ENCODE measurements at regions not wholly inside any gene's neighbourhood (a gene's known extent, or its start where the extent isn't known, plus 50 kb on each side); places are given as distances from the start of the nearest gene placed in this dataset.

DNA sequence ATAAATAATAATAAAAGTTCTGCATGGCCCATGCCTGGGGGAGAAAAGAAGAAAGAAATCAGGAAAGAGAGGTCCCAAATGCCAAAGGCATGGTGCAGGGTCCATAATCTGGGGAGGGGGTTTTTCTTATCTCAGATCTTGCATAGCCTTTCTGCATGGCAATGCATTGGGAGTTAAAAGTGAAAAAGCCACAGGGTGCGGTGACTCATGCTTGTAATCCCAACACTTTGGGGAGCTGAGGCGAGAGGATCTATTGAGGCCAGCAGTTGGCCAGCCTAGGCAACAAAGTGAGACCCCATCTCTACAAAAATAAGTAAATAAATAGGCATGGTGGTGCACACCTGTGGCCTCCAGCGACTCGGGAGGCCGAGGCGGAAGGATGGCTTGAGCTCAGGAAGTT, 76.8 kb upstream of the GATA2 start:
- no peak for DNase-seq

GRCh38 chr3:128568602-128569490, 75.8 kb upstream of the GATA2 start:
- DNase-seq = no peak

DNA sequence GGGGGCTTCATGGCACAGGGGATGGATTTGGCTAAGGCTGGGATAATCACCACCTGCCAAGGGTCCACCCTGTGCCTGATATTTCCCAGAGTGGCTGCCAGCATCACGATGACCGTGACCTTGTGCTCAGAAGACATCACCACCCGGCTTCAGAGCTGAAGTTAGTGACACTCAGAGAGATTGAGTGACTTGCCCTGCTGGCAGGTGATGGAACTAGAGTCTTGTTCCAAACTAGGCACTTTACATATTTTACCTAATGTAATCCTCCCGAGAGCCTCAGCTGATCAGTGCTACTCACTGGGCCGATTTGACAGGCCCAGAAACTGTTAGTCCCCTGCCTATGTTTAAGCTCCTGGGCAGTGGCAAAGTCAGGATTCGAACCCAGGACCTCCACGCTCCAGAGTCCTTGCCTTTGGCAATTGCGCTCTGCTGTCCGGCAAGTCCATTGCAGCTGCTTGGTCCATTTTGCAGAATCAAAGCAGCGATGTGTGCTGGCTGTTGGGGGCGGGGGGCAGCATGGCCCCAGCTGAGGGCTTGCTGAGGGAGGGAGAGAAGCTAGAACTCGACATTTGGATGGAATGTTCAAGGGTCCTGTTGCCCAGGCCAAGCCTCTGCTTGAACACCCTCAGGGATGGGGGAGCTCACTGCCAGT, 74.8 kb upstream of the GATA2 start:
- no peak for DNase-seq

- DNase-seq = no peak
Observed at GRCh38 chr3:128567141-128567540, 74.1 kb upstream of the GATA2 start.

DNA sequence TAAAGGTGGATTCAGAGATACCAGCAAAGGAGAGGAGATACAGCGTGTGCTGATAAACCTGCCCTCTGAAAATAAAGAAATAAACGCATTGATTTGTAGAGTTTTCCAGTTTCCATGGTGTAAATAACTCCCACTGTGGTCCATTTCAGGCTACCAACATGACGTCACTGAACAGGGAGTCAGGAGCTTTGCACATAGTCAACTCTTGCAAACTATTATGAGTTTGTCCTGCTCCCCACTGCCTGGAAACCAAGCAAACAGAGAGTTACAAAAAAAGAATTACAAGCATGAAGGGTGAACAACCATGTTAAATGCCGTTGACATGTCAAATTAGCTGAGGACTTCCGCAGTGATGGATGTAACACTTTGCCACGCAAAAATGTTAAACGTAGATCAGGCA, 70.4 kb upstream of the GATA2 start:
- no peak for DNase-seq

DNA sequence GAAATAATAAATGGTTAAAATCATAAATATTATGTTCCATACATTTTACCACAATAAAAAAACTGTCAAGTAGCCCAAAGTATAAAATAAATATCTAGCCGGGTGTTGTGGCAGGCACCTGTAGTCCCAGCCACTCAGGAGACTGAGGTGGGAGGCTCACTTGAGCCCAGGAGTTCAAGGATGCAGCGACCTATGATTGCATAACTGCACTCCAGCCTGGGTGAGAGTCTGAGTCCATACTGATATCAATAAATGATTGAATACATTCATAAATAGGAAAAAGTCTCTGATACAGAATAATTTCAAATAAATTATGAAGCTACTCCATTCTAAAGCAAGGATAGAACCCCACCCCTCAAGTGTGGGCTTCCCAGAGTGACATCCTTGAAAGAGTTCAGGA, 68.5 kb upstream of the GATA2 start:
- DNase-seq = no peak

DNA sequence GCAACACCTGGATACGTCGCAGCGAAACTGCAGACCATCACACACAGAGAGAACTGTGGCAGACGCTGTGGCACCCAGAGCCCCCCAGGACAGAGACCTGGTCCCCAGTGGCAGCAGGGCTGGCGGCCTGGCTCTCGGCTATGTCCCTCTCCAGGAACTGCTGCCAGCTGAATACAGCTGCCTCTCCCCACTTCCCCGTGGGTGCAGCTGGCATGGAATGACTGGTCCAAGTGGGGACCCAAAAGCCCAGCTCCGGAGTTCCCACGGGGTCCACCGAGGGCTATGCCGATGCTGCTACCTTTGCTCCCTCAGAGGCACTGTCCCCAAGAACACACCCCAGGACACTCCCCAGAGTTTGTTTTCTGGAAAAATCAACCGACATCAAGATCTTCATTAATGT, 67.8 kb upstream of the GATA2 start:
- DNase-seq = no peak

- peak; percentile 46 for DNase-seq
Observed at GRCh38 chr3:128559486-128560225, 66.7 kb upstream of the GATA2 start.

DNA sequence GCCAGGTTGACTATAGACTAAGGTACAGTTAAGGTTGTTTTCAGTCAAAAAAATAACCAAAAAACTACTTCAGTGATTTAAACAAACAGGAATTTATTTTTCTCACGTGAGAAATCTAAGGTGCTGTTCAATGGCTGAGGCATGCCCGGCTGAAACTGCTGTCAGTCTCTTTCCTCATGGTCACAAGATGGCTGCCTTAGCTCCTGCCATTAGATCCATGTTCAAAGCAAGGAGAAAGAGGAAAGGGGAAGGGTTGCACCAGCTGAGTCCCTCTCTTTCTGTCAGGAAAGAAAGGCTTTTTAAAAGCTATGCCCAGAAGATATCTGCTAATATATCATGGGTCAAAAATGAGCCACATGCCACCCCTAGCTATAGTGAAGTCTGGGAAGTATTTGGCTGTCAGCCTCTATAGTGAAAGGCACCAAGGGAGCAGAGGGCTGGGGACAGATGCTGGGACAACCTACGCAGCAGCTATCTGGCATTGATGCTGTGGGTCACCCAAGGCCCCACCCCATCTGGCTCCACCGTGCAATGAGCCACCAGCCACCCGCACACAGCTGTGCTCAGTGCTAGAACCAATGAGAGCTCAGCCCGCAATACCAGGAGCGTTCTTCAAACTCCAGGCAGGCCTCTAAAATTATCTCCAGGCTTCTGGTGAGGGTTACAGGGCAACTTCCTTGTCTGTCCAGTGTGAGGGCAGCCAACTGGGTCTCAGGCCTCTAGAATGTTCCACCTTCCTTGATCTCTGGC, 64.7 kb upstream of the GATA2 start:
- DNase-seq = no peak

DNA sequence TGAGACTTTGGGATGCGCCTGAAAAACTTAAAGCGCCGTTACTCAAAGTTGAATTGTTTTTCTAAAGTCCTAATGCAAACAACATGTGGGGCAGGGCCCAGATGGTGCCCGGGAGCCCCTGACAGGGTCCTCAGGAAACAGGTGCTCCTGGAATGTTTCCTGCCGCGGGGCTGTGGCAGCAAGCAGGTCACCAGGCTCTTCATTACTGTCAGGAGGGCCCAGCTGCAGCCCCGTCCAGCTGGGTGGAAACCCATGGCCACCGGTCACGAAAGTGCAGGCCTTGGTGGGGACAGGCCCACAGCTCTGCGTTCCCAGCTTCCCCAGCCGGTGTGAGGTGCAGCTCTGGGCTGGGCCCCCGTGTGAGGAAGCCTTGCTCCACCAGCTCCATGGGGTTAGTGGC, 63.9 kb upstream of the GATA2 start:
- no peak for DNase-seq

DNA sequence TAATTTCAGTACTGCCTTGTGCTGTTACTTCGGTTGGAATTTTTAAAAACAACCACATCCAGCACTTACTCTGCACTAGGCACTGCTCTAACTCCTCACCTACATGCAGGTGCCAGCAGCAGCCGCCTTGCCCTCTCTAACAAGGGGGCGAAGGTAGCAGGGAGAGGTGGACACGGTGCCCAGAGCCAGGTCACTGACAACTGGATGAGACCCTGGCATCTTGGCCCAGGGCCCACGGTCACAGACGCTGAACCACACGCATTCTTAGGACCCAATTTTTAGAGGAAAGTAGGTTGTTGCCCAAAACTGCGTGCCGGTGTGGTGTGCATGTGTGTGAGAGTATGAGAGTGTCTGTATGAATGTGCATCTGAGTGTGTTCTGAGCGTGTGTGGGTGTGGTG, 63.4 kb upstream of the GATA2 start:
- no peak for DNase-seq

DNA sequence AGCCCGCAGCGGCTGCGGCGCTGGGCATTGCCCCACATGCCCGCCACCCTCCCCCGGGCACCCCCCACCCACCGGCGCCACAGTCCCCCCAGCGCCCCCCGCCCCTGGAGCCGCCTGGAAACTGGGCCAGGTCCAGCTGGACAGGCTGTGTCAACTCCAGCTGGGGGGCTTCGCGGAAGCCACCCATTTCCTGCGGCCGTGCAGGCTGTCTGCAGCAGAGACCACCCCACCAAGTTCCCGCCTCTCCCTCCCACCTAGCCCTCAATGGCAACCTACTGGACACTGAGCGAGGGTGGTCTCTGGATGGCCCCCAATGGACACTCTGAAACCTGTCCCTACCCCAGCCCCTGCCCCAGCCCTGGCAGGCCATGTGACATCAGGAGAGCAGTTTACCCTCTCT, 62.8 kb upstream of the GATA2 start:
- no peak for DNase-seq

DNA sequence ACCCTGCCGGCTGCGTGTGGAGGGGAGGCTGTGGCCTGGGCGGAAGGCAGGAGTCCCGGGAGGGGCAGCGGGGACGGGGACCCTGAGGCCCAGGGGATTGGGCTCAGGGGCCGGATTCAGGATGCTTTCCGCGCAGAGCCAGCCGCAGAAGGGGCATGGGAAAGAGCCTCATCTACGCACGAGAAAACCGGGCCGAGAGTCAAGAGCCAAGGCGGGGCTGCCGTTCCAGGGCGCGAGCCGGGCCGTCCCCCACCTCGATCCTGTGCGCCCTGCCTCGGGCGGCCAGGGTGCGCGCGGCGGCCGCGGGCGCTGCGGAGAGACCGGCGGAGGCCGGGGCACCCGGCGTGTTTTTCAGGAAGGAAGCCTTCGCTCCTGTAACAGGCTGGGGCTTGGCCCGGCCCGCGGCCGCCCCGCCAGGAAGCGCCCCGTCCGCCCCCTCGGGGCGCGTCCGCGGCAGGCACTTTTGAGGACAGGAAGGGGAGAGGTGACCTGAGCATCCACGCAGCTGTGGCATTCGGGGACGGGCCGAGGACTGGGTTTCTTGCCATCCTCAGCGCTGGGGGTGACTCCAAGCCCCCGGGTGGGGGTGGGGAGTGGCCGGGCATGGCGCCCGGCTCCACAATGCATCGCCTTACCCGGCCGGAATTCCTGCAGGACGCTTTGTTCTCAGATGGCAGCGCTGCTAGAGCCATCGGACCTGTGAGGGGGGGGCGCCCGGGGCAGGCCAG, 62.3 kb upstream of the GATA2 start:
- no peak for DNase-seq

DNA sequence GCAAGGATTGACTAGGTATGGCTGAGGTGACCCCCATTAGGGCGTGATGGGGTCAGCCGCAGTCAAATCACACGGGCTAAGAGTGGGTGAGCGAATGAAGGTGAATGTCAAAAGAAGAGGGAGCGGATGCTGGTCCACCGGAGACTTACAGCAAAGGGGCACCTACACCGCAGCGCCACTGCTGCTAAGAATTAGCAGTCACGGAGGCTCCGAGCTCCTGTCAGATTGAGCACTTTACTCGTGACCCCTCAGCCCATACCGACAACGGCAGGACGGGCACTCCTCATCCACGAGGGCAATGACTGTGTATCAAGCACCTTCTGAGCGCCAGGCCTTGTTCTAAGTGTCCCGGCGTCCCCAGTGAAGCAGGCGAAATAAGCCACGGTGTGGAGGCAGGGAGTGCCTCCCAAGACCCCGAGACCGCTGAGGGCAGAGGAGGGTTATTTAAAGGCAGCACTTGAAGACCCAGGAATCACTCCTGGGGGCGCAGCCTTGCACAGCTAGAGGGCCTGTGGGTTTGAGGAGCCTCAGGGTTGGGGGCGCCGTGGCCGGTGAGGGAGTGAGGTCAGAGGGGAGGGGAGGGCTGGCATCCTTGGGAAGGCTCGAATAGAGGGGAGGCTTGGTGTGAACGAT, 61.6 kb upstream of the GATA2 start:
- no peak for DNase-seq

DNA sequence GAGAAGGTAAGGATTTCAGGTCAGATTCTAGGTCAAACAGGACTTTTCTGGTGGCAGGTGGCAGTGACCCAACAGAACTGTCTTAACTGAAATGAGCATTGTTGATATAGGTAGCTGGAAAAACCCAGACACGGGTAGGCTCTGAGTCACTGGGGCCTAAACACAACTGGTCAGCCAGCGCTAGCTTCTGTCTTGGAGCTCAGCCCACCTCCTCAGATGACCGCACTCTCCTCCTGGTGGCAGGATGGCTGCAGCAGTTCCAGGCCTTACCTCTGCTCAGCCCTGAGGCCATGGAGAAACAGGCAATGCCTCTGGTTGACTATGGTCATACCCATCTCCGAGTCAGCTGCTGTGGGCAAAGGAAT, 61.1 kb upstream of the GATA2 start:
- DNase-seq = no peak

- DNase-seq = no peak
Observed at GRCh38 chr3:128553560-128553959, 60.6 kb upstream of the GATA2 start.

- no peak for DNase-seq
Observed at GRCh38 chr3:128551867-128552266, 58.9 kb upstream of the GATA2 start.

GRCh38 chr3:128551451-128551850, 58.5 kb upstream of the GATA2 start:
- no peak for DNase-seq

GRCh38 chr3:128550471-128551126, 57.6 kb upstream of the GATA2 start:
- DNase-seq = no peak

DNA sequence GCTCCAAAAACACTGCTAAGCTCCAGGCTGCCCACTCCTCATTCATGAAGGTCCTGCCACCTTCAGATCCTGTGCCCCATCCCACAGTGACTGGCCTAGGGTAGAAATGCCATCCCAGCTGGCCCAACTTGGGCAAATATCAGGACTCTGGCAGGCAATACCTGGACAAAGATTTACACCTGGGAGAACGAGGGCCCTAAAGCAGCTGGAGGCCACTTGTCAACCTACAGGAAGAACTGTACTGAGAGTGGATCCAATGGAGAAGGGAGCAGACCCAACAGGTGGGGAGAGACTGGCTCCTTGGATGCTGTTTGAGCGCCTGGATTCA, 57.1 kb upstream of the GATA2 start:
- no peak for DNase-seq

- DNase-seq = no peak
Observed at GRCh38 chr3:128549283-128550112, 56.5 kb upstream of the GATA2 start.
